ENCODE measurements at regions not wholly inside any gene's neighbourhood (a gene's known extent, or its start where the extent isn't known, plus 50 kb on each side); places are given as distances from the start of the nearest gene placed in this dataset.

DNA sequence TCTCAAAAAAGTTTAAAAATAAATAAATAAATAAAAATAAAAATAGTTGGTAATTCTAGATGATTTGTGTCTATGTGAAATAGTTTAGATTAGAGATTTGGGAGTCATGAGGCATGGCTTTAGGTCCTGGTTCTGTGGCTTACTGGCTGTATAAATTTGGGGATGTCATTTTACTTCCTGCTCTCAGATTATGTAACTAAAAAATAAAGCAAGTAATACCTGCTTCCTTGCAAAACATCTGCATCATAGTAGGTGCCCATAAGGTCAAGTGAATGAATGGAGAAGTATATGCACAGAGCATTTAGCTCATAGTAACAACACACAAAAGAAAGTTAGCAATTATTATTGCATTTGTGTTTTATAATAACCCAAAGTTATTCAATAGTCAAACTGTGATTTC is 287.7 kb upstream of the TLE4 start:
- TF ChIP-seq, protein P1, sequence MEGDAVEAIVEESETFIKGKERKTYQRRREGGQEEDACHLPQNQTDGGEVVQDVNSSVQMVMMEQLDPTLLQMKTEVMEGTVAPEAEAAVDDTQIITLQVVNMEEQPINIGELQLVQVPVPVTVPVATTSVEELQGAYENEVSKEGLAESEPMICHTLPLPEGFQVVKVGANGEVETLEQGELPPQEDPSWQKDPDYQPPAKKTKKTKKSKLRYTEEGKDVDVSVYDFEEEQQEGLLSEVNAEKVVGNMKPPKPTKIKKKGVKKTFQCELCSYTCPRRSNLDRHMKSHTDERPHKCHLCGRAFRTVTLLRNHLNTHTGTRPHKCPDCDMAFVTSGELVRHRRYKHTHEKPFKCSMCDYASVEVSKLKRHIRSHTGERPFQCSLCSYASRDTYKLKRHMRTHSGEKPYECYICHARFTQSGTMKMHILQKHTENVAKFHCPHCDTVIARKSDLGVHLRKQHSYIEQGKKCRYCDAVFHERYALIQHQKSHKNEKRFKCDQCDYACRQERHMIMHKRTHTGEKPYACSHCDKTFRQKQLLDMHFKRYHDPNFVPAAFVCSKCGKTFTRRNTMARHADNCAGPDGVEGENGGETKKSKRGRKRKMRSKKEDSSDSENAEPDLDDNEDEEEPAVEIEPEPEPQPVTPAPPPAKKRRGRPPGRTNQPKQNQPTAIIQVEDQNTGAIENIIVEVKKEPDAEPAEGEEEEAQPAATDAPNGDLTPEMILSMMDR (conservative IDR thresholded peaks at IDR 0.05 in 1 of 2, IDR thresholded peaks at IDR 0.05 in 1 of 2; ENCODE audit: low read depth in 1 of 2, low read length in 2 of 2) = no peak
- TF ChIP-seq EZH2 (IDR thresholded peaks at IDR 0.05; ENCODE audit: low read length, missing control alignments) = no peak
